ENCODE measurements at regions not wholly inside any gene's neighbourhood (a gene's known extent, or its start where the extent isn't known, plus 50 kb on each side); places are given as distances from the start of the nearest gene placed in this dataset.

DNA sequence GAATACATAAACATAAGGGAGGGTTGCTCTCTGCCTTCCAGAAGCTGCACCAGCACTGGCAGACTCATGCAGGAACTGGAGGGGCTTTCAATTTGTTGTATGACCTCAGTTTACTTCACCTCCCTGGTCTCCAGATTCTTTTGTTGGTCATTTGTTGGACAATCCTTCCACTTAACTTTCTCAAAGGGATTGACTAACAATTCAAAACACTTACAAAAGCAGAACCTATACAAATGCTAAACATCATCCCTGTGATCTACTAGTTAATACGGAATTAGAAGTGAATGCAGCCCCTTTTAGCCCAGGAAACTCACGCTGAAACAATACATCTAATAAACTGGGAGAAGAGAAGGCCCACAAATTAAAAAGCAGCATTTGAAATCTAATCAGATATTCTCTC is 404.6 kb upstream of the BRINP1 start:
- no peak for DNase-seq (ENCODE audit: low read depth in 4 of 6, low spot score in 6 of 6)
- H3K4me1 ChIP-seq (ENCODE audit: control insufficient read depth, insufficient read depth, low read length), result no peaks in the 10 kb centered on the region
- no CpG with 5 or more reads among the region's 2 CpGs for WGBS (ENCODE audit: insufficient coverage)
- no peaks in the 10 kb centered on the region for H3K27me3 ChIP-seq (ENCODE audit: control insufficient read depth, insufficient read depth, low read length)
- no peaks in the 10 kb centered on the region for H3K9me3 ChIP-seq (ENCODE audit: control insufficient read depth, insufficient read depth, low read length)
- H3K27ac ChIP-seq (ENCODE audit: low read depth, low read length), result no peak overlapping the region
- H3K4me3 ChIP-seq (ENCODE audit: low read depth, low read length), result no peak overlapping the region
- H3K36me3 ChIP-seq (ENCODE audit: control insufficient read depth, insufficient read depth, low read length), result no peaks in the 10 kb centered on the region

DNA sequence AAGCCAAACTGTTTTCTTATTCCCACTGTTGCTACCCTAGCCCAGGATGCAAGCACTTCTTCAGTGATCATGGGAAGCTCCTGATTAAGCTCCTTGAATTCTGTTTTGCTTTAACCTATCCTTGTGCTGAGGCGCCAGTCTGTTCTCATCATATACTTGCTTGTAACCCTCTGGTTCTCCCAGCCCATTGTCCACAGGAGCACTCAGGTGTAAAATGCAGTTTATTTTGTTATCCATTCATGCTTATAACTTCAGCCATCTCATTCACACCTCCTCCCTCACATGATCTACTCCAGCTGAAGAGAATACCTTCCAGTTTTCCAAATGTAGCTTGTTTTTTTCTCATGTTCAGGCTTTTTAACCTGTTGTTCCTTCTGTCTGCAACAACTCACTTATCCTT is 402.1 kb upstream of the BRINP1 start:
- Histone ChIP-seq H3K36me3 (ENCODE audit: control insufficient read depth, insufficient read depth, low read length) (no peaks in the 10 kb centered on the region), H3K27ac (ENCODE audit: low read depth, low read length) (no peak overlapping the region), H3K4me1 (ENCODE audit: control insufficient read depth, insufficient read depth, low read length) (no peaks in the 10 kb centered on the region), H3K27me3 (ENCODE audit: control insufficient read depth, insufficient read depth, low read length) (no peaks in the 10 kb centered on the region), H3K4me3 (ENCODE audit: low read depth, low read length) (no peak overlapping the region), H3K9me3 (ENCODE audit: control insufficient read depth, insufficient read depth, low read length) (no peaks in the 10 kb centered on the region)
- WGBS (ENCODE audit: insufficient coverage), result 86% methylated on average over 1 of the region's 1 CpG
- DNase-seq (ENCODE audit: low read depth in 4 of 6, low spot score in 6 of 6), result no peak

- DNase-seq (ENCODE audit: low read depth in 4 of 6, low spot score in 6 of 6), result peak in 1 of 6 donors; percentile 23
- Histone ChIP-seq H3K4me3 (ENCODE audit: low read depth, low read length) (no peak overlapping the region), H3K36me3 (ENCODE audit: control insufficient read depth, insufficient read depth, low read length) (no peaks in the 10 kb centered on the region), H3K27me3 (ENCODE audit: control insufficient read depth, insufficient read depth, low read length) (no peaks in the 10 kb centered on the region), H3K4me1 (ENCODE audit: control insufficient read depth, insufficient read depth, low read length) (no peaks in the 10 kb centered on the region), H3K27ac (ENCODE audit: low read depth, low read length) (no peak overlapping the region), H3K9me3 (ENCODE audit: control insufficient read depth, insufficient read depth, low read length) (no peaks in the 10 kb centered on the region)
- WGBS (ENCODE audit: insufficient coverage), result 100% methylated on average over 1 of the region's 3 CpGs
These were observed 399.0 kb upstream of the BRINP1 start for GRCh38 chr9:119768266-119768665.

GRCh38 chr9:119765632-119766175 is 396.5 kb upstream of the BRINP1 start:
- Histone ChIP-seq H3K9me3 (ENCODE audit: control insufficient read depth, insufficient read depth, low read length) (no peaks in the 10 kb centered on the region), H3K27me3 (ENCODE audit: control insufficient read depth, insufficient read depth, low read length) (no peaks in the 10 kb centered on the region), H3K27ac (ENCODE audit: low read depth, low read length) (no peak overlapping the region), H3K36me3 (ENCODE audit: control insufficient read depth, insufficient read depth, low read length) (no peaks in the 10 kb centered on the region), H3K4me3 (ENCODE audit: low read depth, low read length) (no peak overlapping the region), H3K4me1 (ENCODE audit: control insufficient read depth, insufficient read depth, low read length) (no peaks in the 10 kb centered on the region)
- 100% methylated on average over 1 of the region's 2 CpGs for WGBS (ENCODE audit: insufficient coverage)
- DNase-seq (ENCODE audit: low read depth in 4 of 6, low spot score in 6 of 6), result no peak

- Histone ChIP-seq H3K4me3 (ENCODE audit: low read depth, low read length) (no peak overlapping the region), H3K27ac (ENCODE audit: low read depth, low read length) (no peak overlapping the region), H3K27me3 (ENCODE audit: control insufficient read depth, insufficient read depth, low read length) (no peaks in the 10 kb centered on the region), H3K36me3 (ENCODE audit: control insufficient read depth, insufficient read depth, low read length) (no peaks in the 10 kb centered on the region), H3K4me1 (ENCODE audit: control insufficient read depth, insufficient read depth, low read length) (no peaks in the 10 kb centered on the region), H3K9me3 (ENCODE audit: control insufficient read depth, insufficient read depth, low read length) (no peaks in the 10 kb centered on the region)
- peak in 1 of 6 donors; percentile 7 for DNase-seq (ENCODE audit: low read depth in 4 of 6, low spot score in 6 of 6)
- 66% methylated on average over 2 of the region's 3 CpGs for WGBS (ENCODE audit: insufficient coverage)
These were observed 394.0 kb upstream of the BRINP1 start for GRCh38 chr9:119763260-119763659.

GRCh38 chr9:119761812-119762211 is 392.6 kb upstream of the BRINP1 start:
- WGBS (ENCODE audit: insufficient coverage), result 88% methylated on average over 1 of the region's 2 CpGs
- Histone ChIP-seq H3K4me1 (ENCODE audit: control insufficient read depth, insufficient read depth, low read length) (no peaks in the 10 kb centered on the region), H3K27me3 (ENCODE audit: control insufficient read depth, insufficient read depth, low read length) (no peaks in the 10 kb centered on the region), H3K4me3 (ENCODE audit: low read depth, low read length) (no peak overlapping the region), H3K27ac (ENCODE audit: low read depth, low read length) (no peak overlapping the region), H3K36me3 (ENCODE audit: control insufficient read depth, insufficient read depth, low read length) (no peaks in the 10 kb centered on the region), H3K9me3 (ENCODE audit: control insufficient read depth, insufficient read depth, low read length) (no peaks in the 10 kb centered on the region)
- DNase-seq (ENCODE audit: low read depth in 4 of 6, low spot score in 6 of 6), result no peak

DNA sequence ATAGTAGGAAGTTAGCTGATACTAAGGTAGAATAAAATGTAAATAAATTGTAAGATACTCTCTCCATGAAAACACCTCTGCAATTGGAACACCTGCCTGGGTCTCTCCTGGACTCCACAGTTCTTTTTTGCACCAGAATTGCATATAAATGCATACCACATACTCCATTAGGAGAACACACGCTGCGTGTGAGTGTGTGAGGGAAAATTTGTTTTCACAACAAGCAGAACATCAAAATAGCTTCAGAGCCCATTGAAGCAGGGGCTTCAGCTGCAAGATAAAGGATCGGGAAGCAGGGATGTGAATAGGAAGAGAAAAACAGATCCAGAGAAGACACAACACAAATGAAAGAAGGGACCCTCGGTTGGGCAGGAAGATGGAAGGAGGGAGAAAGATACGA is 389.8 kb upstream of the BRINP1 start:
- no peaks in the 10 kb centered on the region for H3K4me1 ChIP-seq (ENCODE audit: control insufficient read depth, insufficient read depth, low read length)
- H3K9me3 ChIP-seq (ENCODE audit: control insufficient read depth, insufficient read depth, low read length), result no peaks in the 10 kb centered on the region
- WGBS (ENCODE audit: insufficient coverage), result 20% methylated on average over 2 of the region's 5 CpGs
- no peaks in the 10 kb centered on the region for H3K27me3 ChIP-seq (ENCODE audit: control insufficient read depth, insufficient read depth, low read length)
- no peaks in the 10 kb centered on the region for H3K36me3 ChIP-seq (ENCODE audit: control insufficient read depth, insufficient read depth, low read length)
- H3K27ac ChIP-seq (ENCODE audit: low read depth, low read length), result no peak overlapping the region
- no peak overlapping the region for H3K4me3 ChIP-seq (ENCODE audit: low read depth, low read length)
- DNase-seq (ENCODE audit: low read depth in 4 of 6, low spot score in 6 of 6), result peak in 1 of 6 donors; percentile 51

GRCh38 chr9:119758241-119758640 is 389.0 kb upstream of the BRINP1 start:
- Histone ChIP-seq H3K9me3 (ENCODE audit: control insufficient read depth, insufficient read depth, low read length) (no peaks in the 10 kb centered on the region), H3K4me1 (ENCODE audit: control insufficient read depth, insufficient read depth, low read length) (no peaks in the 10 kb centered on the region), H3K27ac (ENCODE audit: low read depth, low read length) (no peak overlapping the region), H3K27me3 (ENCODE audit: control insufficient read depth, insufficient read depth, low read length) (no peaks in the 10 kb centered on the region), H3K4me3 (ENCODE audit: low read depth, low read length) (no peak overlapping the region), H3K36me3 (ENCODE audit: control insufficient read depth, insufficient read depth, low read length) (no peaks in the 10 kb centered on the region)
- 57% methylated on average over 1 of the region's 3 CpGs for WGBS (ENCODE audit: insufficient coverage)
- no peak for DNase-seq (ENCODE audit: low read depth in 4 of 6, low spot score in 6 of 6)

DNA sequence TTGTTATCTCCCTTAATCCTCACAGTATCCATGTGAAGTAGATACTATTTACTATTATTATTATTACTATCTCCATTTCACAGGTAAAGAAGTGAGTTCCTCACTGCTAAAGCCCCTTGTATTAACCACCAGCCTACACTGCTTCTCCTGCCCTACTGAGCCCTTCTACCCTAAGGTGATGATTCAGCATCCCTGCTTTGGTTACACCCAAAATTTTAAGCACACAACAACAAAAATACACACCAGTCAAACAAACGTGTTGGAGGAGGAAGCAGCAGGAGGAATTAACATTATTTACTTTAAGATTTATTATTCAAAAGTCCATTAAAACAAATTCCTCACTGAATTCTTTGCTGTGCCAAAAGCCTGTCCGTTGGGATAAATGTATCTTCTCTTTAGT is 370.2 kb upstream of the BRINP1 start:
- Histone ChIP-seq H3K4me1 (ENCODE audit: control insufficient read depth, insufficient read depth, low read length) (no peaks in the 10 kb centered on the region), H3K9me3 (ENCODE audit: control insufficient read depth, insufficient read depth, low read length) (peaks cover 3% of the 10 kb centered on the region), H3K27me3 (ENCODE audit: control insufficient read depth, insufficient read depth, low read length) (no peaks in the 10 kb centered on the region), H3K27ac (ENCODE audit: low read depth, low read length) (no peak overlapping the region), H3K36me3 (ENCODE audit: control insufficient read depth, insufficient read depth, low read length) (no peaks in the 10 kb centered on the region), H3K4me3 (ENCODE audit: low read depth, low read length) (no peak overlapping the region)
- WGBS (ENCODE audit: insufficient coverage), result no CpG with 5 or more reads among the region's 2 CpGs
- DNase-seq (ENCODE audit: low read depth in 4 of 6, low spot score in 6 of 6), result no peak

- H3K27me3 ChIP-seq (ENCODE audit: control insufficient read depth, insufficient read depth, low read length), result no peaks in the 10 kb centered on the region
- H3K36me3 ChIP-seq (ENCODE audit: control insufficient read depth, insufficient read depth, low read length), result no peaks in the 10 kb centered on the region
- no peaks in the 10 kb centered on the region for H3K4me1 ChIP-seq (ENCODE audit: control insufficient read depth, insufficient read depth, low read length)
- DNase-seq (ENCODE audit: low read depth in 4 of 6, low spot score in 6 of 6), result peak in 2 of 6 donors; percentile 1 to 22
- H3K9me3 ChIP-seq (ENCODE audit: control insufficient read depth, insufficient read depth, low read length), result no peaks in the 10 kb centered on the region
- no peak overlapping the region for H3K27ac ChIP-seq (ENCODE audit: low read depth, low read length)
- no peak overlapping the region for H3K4me3 ChIP-seq (ENCODE audit: low read depth, low read length)
- WGBS (ENCODE audit: insufficient coverage), result 50% methylated on average over 5 of the region's 13 CpGs
These were observed 367.5 kb upstream of the BRINP1 start for GRCh38 chr9:119736491-119737454.

Measured in spinal cord (tissue), 9 donors.